ENCODE measurements at regions not wholly inside any gene's neighbourhood (a gene's known extent, or its start where the extent isn't known, plus 50 kb on each side); places are given as distances from the start of the nearest gene placed in this dataset.

GRCh38 chr9:6152788-6153187 is 62.8 kb upstream of the IL33 start:
- TF ChIP-seq KLF7 (tag by site-specific recombination; IDR thresholded peaks at IDR 0.05; ENCODE audit: borderline replicate concordance), result no peak
- no peak for TF ChIP-seq ZNF366 (tag by site-specific recombination; conservative IDR thresholded peaks at IDR 0.05)
- TF ChIP-seq ZIC2 (tag by site-specific recombination; IDR thresholded peaks at IDR 0.05), result no peak
- TF ChIP-seq SETDB1 (IDR thresholded peaks at IDR 0.05; ENCODE audit: insufficient read length, low read length), result no peak
- no peak for TF ChIP-seq ZNF510 (tag by site-specific recombination; IDR thresholded peaks at IDR 0.05; ENCODE audit: insufficient replicate concordance)
- TF ChIP-seq ZFP37 (tag by site-specific recombination; IDR thresholded peaks at IDR 0.05), result no peak
- no peak for TF ChIP-seq ZNF140 (tag by site-specific recombination; IDR thresholded peaks at IDR 0.05)
- no peak for TF ChIP-seq ZNF138 (tag by site-specific recombination; IDR thresholded peaks at IDR 0.05; ENCODE audit: borderline replicate concordance)
- TF ChIP-seq, protein P1, sequence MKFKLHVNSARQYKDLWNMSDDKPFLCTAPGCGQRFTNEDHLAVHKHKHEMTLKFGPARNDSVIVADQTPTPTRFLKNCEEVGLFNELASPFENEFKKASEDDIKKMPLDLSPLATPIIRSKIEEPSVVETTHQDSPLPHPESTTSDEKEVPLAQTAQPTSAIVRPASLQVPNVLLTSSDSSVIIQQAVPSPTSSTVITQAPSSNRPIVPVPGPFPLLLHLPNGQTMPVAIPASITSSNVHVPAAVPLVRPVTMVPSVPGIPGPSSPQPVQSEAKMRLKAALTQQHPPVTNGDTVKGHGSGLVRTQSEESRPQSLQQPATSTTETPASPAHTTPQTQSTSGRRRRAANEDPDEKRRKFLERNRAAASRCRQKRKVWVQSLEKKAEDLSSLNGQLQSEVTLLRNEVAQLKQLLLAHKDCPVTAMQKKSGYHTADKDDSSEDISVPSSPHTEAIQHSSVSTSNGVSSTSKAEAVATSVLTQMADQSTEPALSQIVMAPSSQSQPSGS (tag by site-specific recombination; IDR thresholded peaks at IDR 0.05; ENCODE audit: low read depth), result no peak
- Histone ChIP-seq H3K36me3 (ENCODE audit: control insufficient read depth in 2 of 2, insufficient read depth in 1 of 2, low read length in 2 of 2) (no peaks in the 10 kb centered on the region), H3K27ac (ENCODE audit: extremely low read depth, low read depth, low read length) (no peak overlapping the region), H3K4me1 (ENCODE audit: control insufficient read depth, insufficient read depth, low read length) (no peaks in the 10 kb centered on the region), H3K4me3 (ENCODE audit: low read depth, low read length) (no peak overlapping the region), H3K9me3 (ENCODE audit: control insufficient read depth, insufficient read depth, low read depth, low read length) (no peaks in the 10 kb centered on the region)
- ChIA-PET CTCF (no interaction called here), POLR2A (no interaction called here)

GRCh38 chr9:6150483-6150882 is 65.1 kb upstream of the IL33 start:
- H3K9me3 ChIP-seq (ENCODE audit: control insufficient read depth, insufficient read depth, low read depth, low read length), result no peaks in the 10 kb centered on the region
- CTCF ChIA-PET, result no interaction called here
- H3K4me3 ChIP-seq (ENCODE audit: low read depth, low read length), result no peak overlapping the region
- H3K36me3 ChIP-seq (ENCODE audit: control insufficient read depth in 2 of 2, insufficient read depth in 1 of 2, low read length in 2 of 2), result no peaks in the 10 kb centered on the region
- H3K4me1 ChIP-seq (ENCODE audit: control insufficient read depth, insufficient read depth, low read length), result no peaks in the 10 kb centered on the region
- no peak overlapping the region for H3K27ac ChIP-seq (ENCODE audit: extremely low read depth, low read depth, low read length)
- TF ChIP-seq ZNF548 (tag by site-specific recombination; IDR thresholded peaks at IDR 0.05) (no peak), ZNF132 (tag by site-specific recombination; IDR thresholded peaks at IDR 0.05; ENCODE audit: borderline replicate concordance) (no peak), ZNF112 (tag by site-specific recombination; IDR thresholded peaks at IDR 0.05) (no peak), ZNF350 (tag by site-specific recombination; IDR thresholded peaks at IDR 0.05) (no peak), ZNF394 (tag by site-specific recombination; IDR thresholded peaks at IDR 0.05; ENCODE audit: borderline replicate concordance) (no peak), ZNF211 (tag by site-specific recombination; IDR thresholded peaks at IDR 0.05; ENCODE audit: low read depth) (no peak)
- TF ChIP-seq, protein P2, sequence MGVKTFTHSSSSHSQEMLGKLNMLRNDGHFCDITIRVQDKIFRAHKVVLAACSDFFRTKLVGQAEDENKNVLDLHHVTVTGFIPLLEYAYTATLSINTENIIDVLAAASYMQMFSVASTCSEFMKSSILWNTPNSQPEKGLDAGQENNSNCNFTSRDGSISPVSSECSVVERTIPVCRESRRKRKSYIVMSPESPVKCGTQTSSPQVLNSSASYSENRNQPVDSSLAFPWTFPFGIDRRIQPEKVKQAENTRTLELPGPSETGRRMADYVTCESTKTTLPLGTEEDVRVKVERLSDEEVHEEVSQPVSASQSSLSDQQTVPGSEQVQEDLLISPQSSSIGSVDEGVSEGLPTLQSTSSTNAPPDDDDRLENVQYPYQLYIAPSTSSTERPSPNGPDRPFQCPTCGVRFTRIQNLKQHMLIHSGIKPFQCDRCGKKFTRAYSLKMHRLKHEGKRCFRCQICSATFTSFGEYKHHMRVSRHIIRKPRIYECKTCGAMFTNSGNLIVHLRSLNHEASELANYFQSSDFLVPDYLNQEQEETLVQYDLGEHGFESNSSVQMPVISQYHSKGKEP (tag by site-specific recombination; IDR thresholded peaks at IDR 0.05), result no peak
- TF ChIP-seq, protein P3, sequence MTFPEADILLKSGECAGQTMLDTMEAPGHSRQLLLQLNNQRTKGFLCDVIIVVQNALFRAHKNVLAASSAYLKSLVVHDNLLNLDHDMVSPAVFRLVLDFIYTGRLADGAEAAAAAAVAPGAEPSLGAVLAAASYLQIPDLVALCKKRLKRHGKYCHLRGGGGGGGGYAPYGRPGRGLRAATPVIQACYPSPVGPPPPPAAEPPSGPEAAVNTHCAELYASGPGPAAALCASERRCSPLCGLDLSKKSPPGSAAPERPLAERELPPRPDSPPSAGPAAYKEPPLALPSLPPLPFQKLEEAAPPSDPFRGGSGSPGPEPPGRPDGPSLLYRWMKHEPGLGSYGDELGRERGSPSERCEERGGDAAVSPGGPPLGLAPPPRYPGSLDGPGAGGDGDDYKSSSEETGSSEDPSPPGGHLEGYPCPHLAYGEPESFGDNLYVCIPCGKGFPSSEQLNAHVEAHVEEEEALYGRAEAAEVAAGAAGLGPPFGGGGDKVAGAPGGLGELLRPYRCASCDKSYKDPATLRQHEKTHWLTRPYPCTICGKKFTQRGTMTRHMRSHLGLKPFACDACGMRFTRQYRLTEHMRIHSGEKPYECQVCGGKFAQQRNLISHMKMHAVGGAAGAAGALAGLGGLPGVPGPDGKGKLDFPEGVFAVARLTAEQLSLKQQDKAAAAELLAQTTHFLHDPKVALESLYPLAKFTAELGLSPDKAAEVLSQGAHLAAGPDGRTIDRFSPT (tag by site-specific recombination; IDR thresholded peaks at IDR 0.05), result no peak
- POLR2A ChIA-PET, result no interaction called here

DNA sequence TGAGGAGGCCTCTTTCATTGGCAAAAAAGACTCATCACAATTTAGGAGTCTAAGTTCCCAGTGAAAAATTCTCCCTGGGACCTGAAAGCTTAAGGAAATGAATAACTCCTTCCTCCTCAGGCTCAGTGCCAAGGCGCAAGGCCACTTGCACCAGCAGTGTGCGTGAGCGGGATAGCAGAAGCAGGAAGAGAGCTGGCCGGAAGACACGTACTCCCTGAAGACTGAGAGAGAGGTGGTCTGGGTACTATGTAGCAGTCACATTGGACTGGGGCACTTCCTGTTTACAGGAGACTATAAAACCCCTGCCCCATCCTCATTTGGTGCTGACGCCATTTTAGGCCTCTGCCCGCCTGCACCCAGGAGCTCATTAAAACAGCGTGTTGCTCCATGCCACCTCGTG is 66.3 kb upstream of the IL33 start:
- POLR2A ChIA-PET, result no interaction called here
- H3K4me1 ChIP-seq (ENCODE audit: control insufficient read depth, insufficient read depth, low read length), result no peaks in the 10 kb centered on the region
- CTCF ChIA-PET, result no interaction called here
- TF ChIP-seq ZNF473 (tag by site-specific recombination; IDR thresholded peaks at IDR 0.05) (no peak), ZNF10 (tag by site-specific recombination; IDR thresholded peaks at IDR 0.05) (no peak), AEBP2 (tag by site-specific recombination; IDR thresholded peaks at IDR 0.05; ENCODE audit: borderline replicate concordance) (no peak), ZNF202 (tag by site-specific recombination; IDR thresholded peaks at IDR 0.05; ENCODE audit: borderline replicate concordance) (no peak), ZNF112 (tag by site-specific recombination; IDR thresholded peaks at IDR 0.05) (no peak), HOXA7 (CRISPR knock-in tag; IDR thresholded peaks at IDR 0.05; ENCODE audit: borderline replicate concordance) (no peak), ZNF777 (tag by site-specific recombination; IDR thresholded peaks at IDR 0.05; ENCODE audit: borderline replicate concordance) (no peak), ZNF121 (tag by site-specific recombination; IDR thresholded peaks at IDR 0.05) (no peak), SP3 (tag by site-specific recombination; IDR thresholded peaks at IDR 0.05) (no peak), ZNF580 (tag by site-specific recombination; IDR thresholded peaks at IDR 0.05) (no peak), ZNF843 (tag by site-specific recombination; IDR thresholded peaks at IDR 0.05) (no peak)

More for the DNA sequence above, 66.3 kb upstream of the IL33 start:
- H3K9me3 ChIP-seq (ENCODE audit: control insufficient read depth, insufficient read depth, low read depth, low read length), result no peaks in the 10 kb centered on the region
- H3K27ac ChIP-seq (ENCODE audit: extremely low read depth, low read depth, low read length), result no peak overlapping the region
- no peaks in the 10 kb centered on the region for H3K36me3 ChIP-seq (ENCODE audit: control insufficient read depth in 2 of 2, insufficient read depth in 1 of 2, low read length in 2 of 2)
- H3K4me3 ChIP-seq (ENCODE audit: low read depth, low read length), result no peak overlapping the region
